ENCODE measurements at regions not wholly inside any gene's neighbourhood (a gene's known extent, or its start where the extent isn't known, plus 50 kb on each side); places are given as distances from the start of the nearest gene placed in this dataset.
A peak's percentile ranks its signal among the peaks of the same experiment; 100 is the strongest.
"Not testable (repeated sequence)": the region's sequence is repeated elsewhere in the genome, so short reads cannot be mapped to it uniquely, and the experiment has no call there.

- Histone ChIP-seq H3K4me3 (no peak overlapping the region), H3K36me3 (no peaks in the 10 kb centered on the region), H3K9me3 (no peaks in the 10 kb centered on the region), H3K27me3 (no peaks in the 10 kb centered on the region), H3K27ac (no peak overlapping the region), H3K4me1 (peaks cover 0 to 18% (median 0%) of the 10 kb centered on the region in 4 donors)
- no peak for DNase-seq (ENCODE audit: low spot score in 2 of 2)
- 81 to 91% methylated on average over 3 of the region's 3 CpGs for WGBS, 2 donors
- no peak for TF ChIP-seq EP300 (IDR thresholded peaks at IDR 0.05)
- no peak for TF ChIP-seq CTCF (IDR thresholded peaks at IDR 0.05)
- TF ChIP-seq POLR2A (IDR thresholded peaks at IDR 0.05), result no peak
Observed at GRCh38 chr4:150007512-150007911, 70.7 kb upstream of the DCLK2 start.

- Histone ChIP-seq H3K27ac (no peak overlapping the region), H3K27me3 (no peaks in the 10 kb centered on the region), H3K4me3 (no peak overlapping the region), H3K9me3 (no peaks in the 10 kb centered on the region), H3K36me3 (no peaks in the 10 kb centered on the region), H3K4me1 (peaks cover 0 to 18% (median 0%) of the 10 kb centered on the region in 4 donors)
- DNase-seq (ENCODE audit: low spot score in 2 of 2), result no peak
- TF ChIP-seq CTCF (IDR thresholded peaks at IDR 0.05) (no peak), EP300 (IDR thresholded peaks at IDR 0.05) (no peak), POLR2A (IDR thresholded peaks at IDR 0.05) (no peak)
- WGBS, 2 donors, result 85% methylated on average over 2 of the region's 2 CpGs
Observed at GRCh38 chr4:150008546-150008945, 69.7 kb upstream of the DCLK2 start.

GRCh38 chr4:150009533-150009932, 68.7 kb upstream of the DCLK2 start:
- Histone ChIP-seq H3K36me3 (no peaks in the 10 kb centered on the region), H3K27me3 (no peaks in the 10 kb centered on the region), H3K4me1 (peaks cover 0 to 12% (median 0%) of the 10 kb centered on the region in 4 donors), H3K4me3 (no peak overlapping the region), H3K9me3 (no peaks in the 10 kb centered on the region), H3K27ac (no peak overlapping the region)
- TF ChIP-seq CTCF (IDR thresholded peaks at IDR 0.05) (no peak), POLR2A (IDR thresholded peaks at IDR 0.05) (no peak), EP300 (IDR thresholded peaks at IDR 0.05) (no peak)
- no peak for DNase-seq (ENCODE audit: low spot score in 2 of 2)
- 82 to 89% methylated on average over 2 of the region's 2 CpGs for WGBS, 2 donors

GRCh38 chr4:150010525-150011126, 67.6 kb upstream of the DCLK2 start:
- H3K27ac ChIP-seq, result no peak overlapping the region
- peaks cover 0 to 10% (median 0%) of the 10 kb centered on the region in 4 donors for H3K4me1 ChIP-seq
- no peak for TF ChIP-seq EP300 (IDR thresholded peaks at IDR 0.05)
- no peak for TF ChIP-seq POLR2A (IDR thresholded peaks at IDR 0.05)
- TF ChIP-seq CTCF (IDR thresholded peaks at IDR 0.05), result peak; percentile 31 to 64 (median 38)
- no peaks in the 10 kb centered on the region for H3K9me3 ChIP-seq
- 40 to 42% methylated on average over 6 of the region's 6 CpGs for WGBS, 2 donors
- H3K36me3 ChIP-seq, result no peaks in the 10 kb centered on the region
- no peak overlapping the region for H3K4me3 ChIP-seq
- H3K27me3 ChIP-seq, result no peaks in the 10 kb centered on the region
- peak in 1 of 2 donors; percentile 40 for DNase-seq (ENCODE audit: low spot score in 2 of 2)

GRCh38 chr4:150012851-150013360, 65.3 kb upstream of the DCLK2 start:
- Histone ChIP-seq H3K4me3 (no peak overlapping the region), H3K4me1 (peaks cover 0 to 4% (median 0%) of the 10 kb centered on the region in 4 donors), H3K36me3 (no peaks in the 10 kb centered on the region), H3K27ac (no peak overlapping the region), H3K27me3 (no peaks in the 10 kb centered on the region), H3K9me3 (no peaks in the 10 kb centered on the region)
- DNase-seq (ENCODE audit: low spot score in 2 of 2), result no peak
- WGBS, 2 donors, result 71 to 89% methylated on average over 3 of the region's 3 CpGs
- TF ChIP-seq CTCF (IDR thresholded peaks at IDR 0.05) (no peak), EP300 (IDR thresholded peaks at IDR 0.05) (no peak), POLR2A (IDR thresholded peaks at IDR 0.05) (no peak)

- not testable (repeated sequence) for H3K9me3 ChIP-seq, H3K27ac ChIP-seq
Observed at GRCh38 chr4:150015910-150016309, 62.3 kb upstream of the DCLK2 start.

GRCh38 chr4:150016621-150017020, 61.6 kb upstream of the DCLK2 start:
- H3K36me3 ChIP-seq; H3K27me3 ChIP-seq; H3K9me3 ChIP-seq; H3K27ac ChIP-seq; H3K4me1 ChIP-seq; DNase-seq (ENCODE audit: low spot score in 2 of 2); H3K4me3 ChIP-seq: not testable (repeated sequence)
- WGBS, 2 donors, result 83 to 100% methylated on average over 1 of the region's 1 CpG

More at GRCh38 chr4:150015910-150016309, 62.3 kb upstream of the DCLK2 start:
- DNase-seq (ENCODE audit: low spot score in 2 of 2); H3K27me3 ChIP-seq; H3K36me3 ChIP-seq; H3K4me1 ChIP-seq; H3K4me3 ChIP-seq: not testable (repeated sequence)
